Activated CD4-positive, alpha-beta T cell treated with anti-CD3 and anti-CD28 coated beads for 36 hours (primary cell): ENCODE measurements at regions not wholly inside any gene's neighbourhood (a gene's known extent, or its start where the extent isn't known, plus 50 kb on each side); places are given as distances from the start of the nearest gene placed in this dataset.

Source experiments
- ATAC-seq: fragments of 200-7000 bp; cut with Tn5 transposase; one replicate; pipeline ENCODE4 v1.10.0; 2021; ENCODE audit warnings: mild to moderate bottlenecking, moderate library complexity
- CTCF ChIA-PET: fragments of 350-600 bp; sonication (Branson Sonifier 250); formaldehyde crosslinking; loops from one replicate; lab custom pipeline; 2021; ENCODE audit warnings: antibody characterized with exemption; lab: Charles Lee
- POLR2A ChIA-PET: fragments of 350-600 bp; sonication (Branson Sonifier 250); formaldehyde crosslinking; loops from one replicate; lab custom pipeline; 2021; ENCODE audit warnings: antibody characterized with exemption, inconsistent platforms; lab: Charles Lee
- DNase-seq: peaks from one replicate; pipeline ENCODE4 v3.0.0-alpha.2; 2020
- H3K27ac Mint-ChIP-seq: one replicate; pipeline ENCODE4 v1.8.0; 2021; ENCODE audit warnings: mixed read lengths
- H3K27me3 Mint-ChIP-seq: one replicate; pipeline ENCODE4 v1.8.0; 2021; ENCODE audit warnings: mixed read lengths
- H3K36me3 Mint-ChIP-seq: one replicate; pipeline ENCODE4 v1.8.0; 2021; ENCODE audit warnings: low read depth, mixed read lengths
- H3K4me1 Mint-ChIP-seq: one replicate; pipeline ENCODE4 v1.8.0; 2021; ENCODE audit warnings: mixed read lengths
- H3K4me3 Mint-ChIP-seq: one replicate; pipeline ENCODE4 v1.8.0; 2021; ENCODE audit warnings: mild to moderate bottlenecking, moderate library complexity, mixed read lengths
- H3K9me3 Mint-ChIP-seq: one replicate; pipeline ENCODE4 v1.8.0; 2021; ENCODE audit warnings: low read depth, mixed read lengths
- intact Hi-C, 2 experiments: fragments of 100-400 bp; cut with DNase I in 1 of 2; cut with micrococcal nuclease in 1 of 2; formaldehyde crosslinking; loops; one replicate each; pipeline versions ENCODE4 v1.14.2 to v1.15.1; 2022 to 2024; cut with DNase I, micrococcal nuclease

DNA sequence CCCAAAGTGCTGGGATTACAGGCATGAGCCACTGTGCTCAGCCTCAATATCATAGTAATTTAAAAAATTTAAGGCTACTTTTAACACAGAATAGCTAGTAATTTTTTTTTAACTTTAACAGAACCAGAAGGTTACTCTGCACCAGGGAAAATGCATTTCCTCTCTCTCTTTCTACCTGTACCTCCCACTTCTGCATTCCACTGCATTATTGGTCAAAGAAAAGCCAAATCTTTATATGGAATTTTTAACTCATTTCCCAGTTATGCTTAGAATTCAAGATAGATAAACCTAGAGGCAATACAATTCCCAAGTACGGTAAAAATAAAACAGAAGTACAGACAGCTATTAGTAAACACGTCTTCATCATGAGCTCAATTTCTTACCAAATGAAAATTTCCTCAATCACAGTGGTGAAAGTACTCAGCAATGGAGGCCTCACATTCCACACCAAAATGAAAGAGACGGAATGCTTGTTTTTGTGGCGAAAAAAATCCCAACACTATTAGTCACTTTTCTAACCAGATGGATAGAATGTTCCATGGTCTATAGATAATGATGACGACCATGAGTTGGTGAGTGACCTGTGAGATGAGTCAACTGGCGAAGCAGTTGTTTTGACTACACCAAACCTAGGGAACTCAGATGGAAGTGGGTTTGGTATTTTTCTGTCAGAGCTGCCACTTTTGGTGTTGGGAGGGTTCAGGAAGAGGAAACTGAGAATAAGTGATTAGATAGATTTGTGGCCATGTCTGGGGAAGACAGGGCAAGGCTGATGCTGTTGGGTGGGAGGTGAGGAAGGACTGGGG lies 104.7 kb upstream of the SGK1 start:
- Mint-ChIP-seq H3K9me3 (no peaks in the 10 kb centered on the region), H3K4me3 (no peak overlapping the region), H3K27ac (peak overlapping the region; percentile 17), H3K27me3 (peaks cover 2% of the 10 kb centered on the region), H3K4me1 (peaks cover 11% of the 10 kb centered on the region), H3K36me3 (no peaks in the 10 kb centered on the region)
- intact Hi-C loops: no loop called here
- ChIA-PET POLR2A (no interaction called here), CTCF (no interaction called here)
- DNase-seq (no peak), ATAC-seq (peak; percentile 26)

DNA sequence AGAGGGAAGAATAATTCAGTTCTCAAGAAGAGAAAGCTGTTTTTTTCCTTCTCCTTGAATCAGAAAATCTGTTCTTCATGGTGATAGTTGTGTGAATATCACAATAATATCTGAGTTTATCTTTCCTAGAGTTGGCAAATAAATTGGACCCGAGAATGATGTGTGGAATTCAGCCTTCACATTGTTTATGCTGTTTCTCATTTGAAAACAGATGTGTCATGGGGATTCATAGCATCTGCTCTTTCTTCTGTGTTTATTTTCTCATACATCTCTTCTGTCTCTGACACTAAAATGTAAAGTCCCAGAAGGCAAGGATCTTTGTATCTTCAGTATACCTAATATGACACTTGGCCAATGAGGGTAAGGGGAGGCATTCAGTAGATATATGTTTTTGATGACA lies 103.6 kb upstream of the SGK1 start:
- no peaks in the 10 kb centered on the region for H3K9me3 Mint-ChIP-seq
- H3K36me3 Mint-ChIP-seq: no peaks in the 10 kb centered on the region
- H3K27me3 Mint-ChIP-seq: peaks cover 2% of the 10 kb centered on the region
- ATAC-seq (no peak), DNase-seq (no peak)
- no peak overlapping the region for H3K4me3 Mint-ChIP-seq
- H3K27ac Mint-ChIP-seq: no peak overlapping the region
- CTCF ChIA-PET: no interaction called here
- POLR2A ChIA-PET: no interaction called here
- peaks cover 16% of the 10 kb centered on the region for H3K4me1 Mint-ChIP-seq
- intact Hi-C loops: no loop called here

DNA sequence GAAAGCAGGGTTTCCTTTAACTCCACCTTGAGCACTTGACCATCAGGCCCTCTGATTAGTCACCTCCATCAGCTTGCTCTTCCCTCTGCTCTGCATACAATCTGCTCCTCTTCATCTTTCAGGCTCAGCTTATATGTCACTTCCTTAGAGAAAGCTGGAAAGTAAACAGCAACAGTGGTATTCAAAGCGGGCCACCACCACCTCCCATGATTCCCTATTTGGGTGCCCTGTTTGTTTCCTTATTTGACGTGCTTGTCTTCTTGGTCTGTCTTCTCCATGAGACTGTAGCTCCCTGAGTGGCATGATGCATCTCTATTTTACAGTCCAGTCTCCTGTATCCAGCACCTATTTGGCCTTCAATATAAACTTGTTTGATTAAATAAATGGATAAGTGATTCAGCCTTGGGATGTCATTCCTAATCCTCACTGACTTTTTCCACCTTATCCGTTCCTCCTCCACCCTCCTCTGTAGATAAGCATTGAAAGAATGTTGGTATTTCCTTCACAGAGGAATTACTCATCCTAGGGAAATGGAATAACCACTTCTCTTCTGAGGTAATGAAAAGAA lies 102.8 kb upstream of the SGK1 start:
- peaks cover 2% of the 10 kb centered on the region for H3K27me3 Mint-ChIP-seq
- no peak overlapping the region for H3K4me3 Mint-ChIP-seq
- DNase-seq (no peak), ATAC-seq (no peak)
- peaks cover 22% of the 10 kb centered on the region for H3K4me1 Mint-ChIP-seq
- H3K9me3 Mint-ChIP-seq: no peaks in the 10 kb centered on the region
- H3K36me3 Mint-ChIP-seq: no peaks in the 10 kb centered on the region
- POLR2A ChIA-PET: no interaction called here
- H3K27ac Mint-ChIP-seq: no peak overlapping the region
- intact Hi-C loops: no loop called here
- CTCF ChIA-PET: no interaction called here

DNA sequence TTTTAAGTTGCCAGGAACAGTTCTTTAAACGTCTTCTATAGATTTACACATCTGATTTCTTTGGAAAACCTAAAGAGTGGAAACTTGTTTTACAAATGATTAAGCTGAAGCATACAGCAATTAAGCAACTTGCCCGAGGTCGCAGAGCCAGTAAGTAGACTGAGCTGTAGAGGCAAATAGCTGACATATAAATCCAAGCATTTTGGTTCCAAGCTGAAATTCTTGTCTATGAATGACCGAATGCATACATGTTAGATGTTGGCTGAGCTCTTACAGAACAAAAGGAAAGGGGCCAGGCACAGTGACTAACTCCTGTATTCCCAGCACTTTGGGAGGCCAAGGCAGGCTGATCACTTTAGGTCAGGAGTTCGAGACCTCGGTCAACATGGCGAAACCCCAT lies 101.8 kb upstream of the SGK1 start:
- POLR2A ChIA-PET: no interaction called here
- no peaks in the 10 kb centered on the region for H3K36me3 Mint-ChIP-seq
- CTCF ChIA-PET: interaction anchor here (0.5 to 0.9 kb wide), 2 partner anchors 18 to 34 kb away, joined by 3 read pairs; no protein-coding TSS in a partner anchor
- no peak for ATAC-seq
- DNase-seq: no peak
- peaks cover 2% of the 10 kb centered on the region for H3K27me3 Mint-ChIP-seq
- intact Hi-C loops: no loop called here
- no peak overlapping the region for H3K4me3 Mint-ChIP-seq
- no peaks in the 10 kb centered on the region for H3K9me3 Mint-ChIP-seq
- peaks cover 20% of the 10 kb centered on the region for H3K4me1 Mint-ChIP-seq
- H3K27ac Mint-ChIP-seq: no peak overlapping the region

DNA sequence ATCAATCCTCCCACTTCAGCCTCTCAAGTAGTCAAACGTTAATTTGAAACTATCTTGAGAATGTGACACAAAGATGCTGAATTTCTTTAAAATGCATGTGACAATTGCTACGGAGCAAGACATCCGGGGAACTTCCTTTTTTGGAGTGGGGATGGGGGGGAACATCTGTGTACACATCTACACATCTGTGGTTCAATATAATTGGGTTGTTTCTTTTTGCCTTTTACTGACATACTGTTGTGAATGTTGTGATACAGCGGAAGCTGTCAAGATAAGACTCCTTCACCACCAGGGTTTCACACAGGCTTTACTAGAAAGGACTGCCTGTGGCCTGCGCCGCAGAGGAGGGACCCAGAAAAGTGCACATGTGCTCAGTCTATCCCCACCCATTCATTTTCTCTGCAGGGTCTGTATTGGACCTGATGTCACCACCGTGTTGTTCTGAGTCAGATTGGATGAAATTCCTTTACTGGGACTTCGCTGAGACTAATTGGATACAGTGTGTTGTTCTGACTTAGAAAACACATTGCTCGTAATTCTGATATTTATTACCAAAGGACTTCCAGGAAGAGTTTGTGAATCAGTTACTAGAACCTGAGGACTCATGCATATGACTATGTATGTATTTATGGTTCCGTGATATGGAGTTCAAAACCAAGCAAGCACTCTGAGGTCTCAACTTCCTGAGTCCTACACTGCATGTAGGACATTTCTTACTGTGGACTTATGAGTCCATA lies 98.7 kb upstream of the SGK1 start:
- Mint-ChIP-seq H3K27ac (no peak overlapping the region), H3K36me3 (no peaks in the 10 kb centered on the region), H3K4me3 (no peak overlapping the region), H3K27me3 (peaks cover 2% of the 10 kb centered on the region), H3K4me1 (peaks cover 15% of the 10 kb centered on the region), H3K9me3 (peaks cover 4% of the 10 kb centered on the region)
- ChIA-PET CTCF (no interaction called here), POLR2A (no interaction called here)
- DNase-seq: peak; percentile 9
- peak; percentile 73 for ATAC-seq
- intact Hi-C loops: no loop called here

DNA sequence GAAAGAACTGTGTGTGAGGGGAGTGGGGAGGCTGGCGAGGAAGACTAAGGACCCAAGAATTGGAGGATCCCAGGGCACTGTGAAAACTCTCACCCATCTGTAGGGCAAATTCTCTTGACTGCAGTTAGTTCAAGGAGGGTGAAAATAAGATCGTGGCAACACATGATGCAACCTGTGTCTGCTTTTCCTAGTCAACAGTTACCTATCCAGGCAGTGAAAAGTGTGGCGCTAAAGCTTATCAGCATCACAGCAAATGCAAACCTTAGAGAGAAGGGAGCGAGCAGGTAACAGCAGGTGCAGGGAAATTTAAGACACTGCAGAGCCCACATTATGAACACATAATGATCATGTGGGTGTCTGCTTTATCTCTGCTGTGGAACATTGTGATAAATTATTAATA lies 97.7 kb upstream of the SGK1 start:
- ATAC-seq (no peak), DNase-seq (no peak)
- Mint-ChIP-seq H3K4me1 (peaks cover 15% of the 10 kb centered on the region), H3K36me3 (no peaks in the 10 kb centered on the region), H3K9me3 (peaks cover 4% of the 10 kb centered on the region), H3K4me3 (no peak overlapping the region), H3K27ac (peak overlapping the region; percentile 16), H3K27me3 (peaks cover 2% of the 10 kb centered on the region)
- ChIA-PET POLR2A (no interaction called here), CTCF (no interaction called here)
- intact Hi-C loops: no loop called here

DNA sequence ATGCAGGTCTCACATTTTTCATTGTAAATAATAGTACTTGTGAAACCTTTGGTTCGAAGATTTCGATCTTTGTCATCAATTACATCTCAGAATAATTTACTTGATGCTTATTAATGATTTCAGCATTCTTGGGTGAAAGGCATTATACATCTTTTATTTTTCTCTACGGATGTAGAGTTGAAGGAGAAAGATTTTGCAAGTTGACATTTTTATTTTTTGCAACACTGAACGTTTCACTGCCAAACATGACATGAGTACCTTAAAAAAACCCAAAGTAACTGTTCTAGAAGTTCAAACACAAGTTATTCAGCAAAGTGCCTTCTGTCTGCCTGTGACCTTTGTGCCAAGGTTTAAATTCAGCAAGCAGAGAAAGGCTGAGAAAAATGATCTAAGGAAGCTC lies 97.3 kb upstream of the SGK1 start:
- H3K27ac Mint-ChIP-seq: peak overlapping the region; percentile 16
- ChIA-PET CTCF (no interaction called here), POLR2A (no interaction called here)
- H3K27me3 Mint-ChIP-seq: peaks cover 2% of the 10 kb centered on the region
- DNase-seq: no peak
- no peak overlapping the region for H3K4me3 Mint-ChIP-seq
- no peak for ATAC-seq
- H3K36me3 Mint-ChIP-seq: no peaks in the 10 kb centered on the region
- intact Hi-C loops: no loop called here
- peaks cover 4% of the 10 kb centered on the region for H3K9me3 Mint-ChIP-seq
- peaks cover 15% of the 10 kb centered on the region for H3K4me1 Mint-ChIP-seq

DNA sequence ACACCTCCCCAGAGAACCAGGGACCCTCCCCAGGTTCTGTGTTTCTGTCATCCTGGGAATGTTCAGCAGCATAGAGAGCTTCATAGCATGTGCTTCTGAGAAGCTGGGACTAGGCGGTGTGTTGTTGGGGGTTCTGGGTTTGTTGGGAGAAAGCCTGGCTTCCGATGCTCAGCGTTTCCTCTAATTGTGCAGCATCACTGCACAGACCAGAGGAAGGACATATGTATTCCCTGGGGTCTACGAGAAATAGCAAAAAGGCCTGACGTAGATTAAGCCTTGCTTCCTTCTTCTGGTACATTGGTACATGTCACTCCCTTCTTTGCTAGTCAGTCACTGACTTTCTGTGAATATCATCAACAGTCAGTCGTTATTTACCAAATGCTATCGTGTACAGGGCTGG lies 96.9 kb upstream of the SGK1 start:
- Mint-ChIP-seq H3K27me3 (peaks cover 2% of the 10 kb centered on the region), H3K27ac (no peak overlapping the region), H3K4me3 (no peak overlapping the region), H3K9me3 (peaks cover 4% of the 10 kb centered on the region), H3K4me1 (peaks cover 15% of the 10 kb centered on the region), H3K36me3 (no peaks in the 10 kb centered on the region)
- ATAC-seq (no peak), DNase-seq (no peak)
- ChIA-PET POLR2A (no interaction called here), CTCF (no interaction called here)
- intact Hi-C loops: no loop called here

DNA sequence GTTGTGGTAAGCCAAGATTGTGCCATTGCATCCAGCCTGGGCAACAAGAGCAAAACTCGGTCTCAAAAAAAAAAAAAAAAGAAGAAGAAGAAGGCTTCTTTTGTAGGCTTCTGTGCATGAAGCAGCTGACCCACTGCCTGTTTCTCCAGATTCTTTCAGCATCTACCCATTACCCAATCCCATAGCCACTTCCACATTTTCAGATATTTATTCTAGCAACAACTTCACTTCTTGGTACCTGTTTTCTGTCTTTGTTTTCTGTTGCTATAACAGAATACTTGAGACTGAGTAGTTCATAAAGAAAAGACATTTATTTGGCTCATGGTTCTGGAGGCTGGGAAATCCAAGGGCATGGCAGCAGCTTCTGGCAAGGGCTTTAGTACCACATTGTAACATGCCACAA lies 95.3 kb upstream of the SGK1 start:
- Mint-ChIP-seq H3K36me3 (no peaks in the 10 kb centered on the region), H3K9me3 (peaks cover 4% of the 10 kb centered on the region), H3K27me3 (no peaks in the 10 kb centered on the region), H3K27ac (no peak overlapping the region), H3K4me1 (peaks cover 15% of the 10 kb centered on the region), H3K4me3 (no peak overlapping the region)
- CTCF ChIA-PET: interaction anchor here (0.6 to 1.1 kb wide), 2 partner anchors 16 to 291 kb away, joined by 3 read pairs; no protein-coding TSS in a partner anchor
- POLR2A ChIA-PET: no interaction called here
- no peak for ATAC-seq
- no peak for DNase-seq
- intact Hi-C loops: no loop called here

DNA sequence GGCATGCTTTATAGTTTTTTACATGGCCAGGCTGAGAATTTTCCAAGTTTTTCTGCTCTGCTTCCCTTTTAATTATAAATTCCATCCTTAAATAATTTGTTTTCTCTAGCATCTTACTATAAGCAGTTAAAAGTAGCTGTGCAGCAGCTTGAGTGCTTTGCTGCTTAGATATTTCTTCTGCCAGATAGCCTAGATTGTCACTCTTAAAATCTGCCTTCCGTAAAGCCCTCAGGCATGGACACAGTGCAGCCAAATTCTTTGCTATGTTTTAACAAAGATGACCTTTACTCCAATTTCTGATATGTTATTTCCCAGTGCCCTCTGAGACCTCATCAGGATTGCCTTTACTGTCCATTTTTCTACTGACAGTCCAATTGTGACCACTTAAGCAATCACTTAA lies 92.6 kb upstream of the SGK1 start:
- H3K27ac Mint-ChIP-seq: no peak overlapping the region
- ChIA-PET CTCF (interaction anchor here (0.6 kb wide), 1 partner anchor 576 kb away, joined by 3 read pairs; no protein-coding TSS in a partner anchor), POLR2A (no interaction called here)
- DNase-seq (no peak), ATAC-seq (no peak)
- no peaks in the 10 kb centered on the region for H3K36me3 Mint-ChIP-seq
- H3K9me3 Mint-ChIP-seq: peaks cover 6% of the 10 kb centered on the region
- intact Hi-C loops: no loop called here
- peaks cover 3% of the 10 kb centered on the region for H3K4me1 Mint-ChIP-seq
- H3K4me3 Mint-ChIP-seq: no peak overlapping the region
- H3K27me3 Mint-ChIP-seq: no peaks in the 10 kb centered on the region

DNA sequence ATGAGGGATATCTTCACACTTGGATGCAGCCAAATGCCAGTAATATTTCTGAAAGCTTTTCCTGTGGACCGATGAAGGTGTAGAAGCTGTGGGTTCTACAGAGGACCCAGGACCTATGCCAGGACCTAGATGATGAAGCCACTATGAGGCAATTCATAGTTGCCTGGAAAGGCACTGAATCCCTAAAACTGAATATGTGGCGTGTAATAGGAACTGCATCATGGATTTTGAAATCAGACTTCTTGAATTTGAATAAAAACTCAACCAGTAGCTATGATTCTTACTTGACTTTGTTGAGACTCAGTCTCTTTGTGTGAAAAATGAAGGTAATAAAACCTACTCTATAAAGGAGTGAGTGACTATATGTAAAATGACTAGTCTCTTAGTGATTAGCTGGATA lies 89.9 kb upstream of the SGK1 start:
- Mint-ChIP-seq H3K27ac (no peak overlapping the region), H3K4me3 (no peak overlapping the region), H3K36me3 (no peaks in the 10 kb centered on the region), H3K27me3 (no peaks in the 10 kb centered on the region), H3K9me3 (peaks cover 6% of the 10 kb centered on the region), H3K4me1 (peaks cover 4% of the 10 kb centered on the region)
- no peak for DNase-seq
- POLR2A ChIA-PET: no interaction called here
- ATAC-seq: no peak
- CTCF ChIA-PET: no interaction called here
- intact Hi-C loops: no loop called here
